Thoracic aorta (tissue), 2 donors: ENCODE measurements at regions not wholly inside any gene's neighbourhood (a gene's known extent, or its start where the extent isn't known, plus 50 kb on each side); places are given as distances from the start of the nearest gene placed in this dataset.

Experiments used
- ATAC-seq: fragments of 150-250 bp; one replicate; pipeline ENCODE4 v1.8.0; 2017; ENCODE audit warnings: low read depth; ENCODE audit not compliant: insufficient number of reproducible peaks, low FRiP score
- DNase-seq: peaks from one replicate; pipeline ENCODE4 v3.0.0-alpha.2; 2020; ENCODE audit warnings: low spot score
- H3K27ac ChIP-seq, 2 donors: fragments of 200-600 bp; sonication (generic); 1 replicate in 1 of 2; 2 replicates in 1 of 2; pipeline ENCODE4 v1.5.1; 2016; ENCODE audit warnings: mild to moderate bottlenecking in 2 of 2, moderate library complexity in 2 of 2
- H3K27me3 ChIP-seq: fragments of 200-600 bp; sonication (generic); replicated peaks from 2 replicates; pipeline ENCODE4 v1.6.0; 2016; ENCODE audit warnings: mild to moderate bottlenecking; ENCODE audit not compliant: insufficient read depth
- H3K36me3 ChIP-seq: fragments of 200-600 bp; sonication (generic); one replicate; pipeline ENCODE4 v1.5.1; 2016
- H3K4me1 ChIP-seq, 2 donors: fragments of 200-600 bp; sonication (generic); 1 replicate in 1 of 2; 2 replicates in 1 of 2; pipeline versions ENCODE4 v1.5.1 to v1.6.0; 2016; ENCODE audit warnings: low read depth in 2 of 2, mild to moderate bottlenecking in 1 of 2; ENCODE audit not compliant: control insufficient read depth in 1 of 2
- H3K4me3 ChIP-seq: fragments of 200-600 bp; sonication (generic); 2 replicates; pipeline ENCODE4 v1.5.1; 2016; ENCODE audit warnings: mild to moderate bottlenecking
- H3K9me3 ChIP-seq: fragments of 200-600 bp; sonication (generic); 2 replicates; pipeline ENCODE4 v1.5.1; 2016
- TF ChIP-seq, protein P1 (sequence below): fragments of 200-600 bp; sonication (generic); IDR thresholded peaks from one replicate; pipeline ENCODE4 v1.5.1; 2019; ENCODE audit warnings: antibody characterized with exemption

DNA sequence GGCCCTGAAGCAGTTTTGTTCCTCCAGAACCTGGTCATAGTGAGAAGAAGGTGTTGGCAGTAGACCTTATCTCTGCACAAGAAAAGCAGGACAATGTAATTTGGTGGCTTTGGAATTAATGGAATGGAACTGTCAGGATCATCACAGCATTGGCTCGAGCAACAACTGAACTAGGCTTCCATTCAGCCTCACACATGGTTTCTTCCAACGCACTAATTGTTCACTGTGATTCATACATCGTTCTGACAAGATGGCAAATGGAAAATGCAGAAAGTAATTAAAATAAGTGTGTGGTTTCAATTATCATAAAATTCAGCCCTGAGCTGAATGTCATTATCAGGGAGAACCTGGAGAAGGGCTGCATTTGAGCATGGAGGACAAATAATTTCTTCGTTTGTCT, 80.6 kb downstream of the MFSD1 start:
- Histone ChIP-seq H3K4me3 (no peak overlapping the region), H3K27me3 (no peaks in the 10 kb centered on the region), H3K36me3 (no peaks in the 10 kb centered on the region), H3K27ac (no peak overlapping the region), H3K9me3 (no peaks in the 10 kb centered on the region), H3K4me1 (no peaks in the 10 kb centered on the region)
- TF ChIP-seq, protein P1, sequence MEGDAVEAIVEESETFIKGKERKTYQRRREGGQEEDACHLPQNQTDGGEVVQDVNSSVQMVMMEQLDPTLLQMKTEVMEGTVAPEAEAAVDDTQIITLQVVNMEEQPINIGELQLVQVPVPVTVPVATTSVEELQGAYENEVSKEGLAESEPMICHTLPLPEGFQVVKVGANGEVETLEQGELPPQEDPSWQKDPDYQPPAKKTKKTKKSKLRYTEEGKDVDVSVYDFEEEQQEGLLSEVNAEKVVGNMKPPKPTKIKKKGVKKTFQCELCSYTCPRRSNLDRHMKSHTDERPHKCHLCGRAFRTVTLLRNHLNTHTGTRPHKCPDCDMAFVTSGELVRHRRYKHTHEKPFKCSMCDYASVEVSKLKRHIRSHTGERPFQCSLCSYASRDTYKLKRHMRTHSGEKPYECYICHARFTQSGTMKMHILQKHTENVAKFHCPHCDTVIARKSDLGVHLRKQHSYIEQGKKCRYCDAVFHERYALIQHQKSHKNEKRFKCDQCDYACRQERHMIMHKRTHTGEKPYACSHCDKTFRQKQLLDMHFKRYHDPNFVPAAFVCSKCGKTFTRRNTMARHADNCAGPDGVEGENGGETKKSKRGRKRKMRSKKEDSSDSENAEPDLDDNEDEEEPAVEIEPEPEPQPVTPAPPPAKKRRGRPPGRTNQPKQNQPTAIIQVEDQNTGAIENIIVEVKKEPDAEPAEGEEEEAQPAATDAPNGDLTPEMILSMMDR, result no peak
- ATAC-seq, result no peak
- no peak for DNase-seq

DNA sequence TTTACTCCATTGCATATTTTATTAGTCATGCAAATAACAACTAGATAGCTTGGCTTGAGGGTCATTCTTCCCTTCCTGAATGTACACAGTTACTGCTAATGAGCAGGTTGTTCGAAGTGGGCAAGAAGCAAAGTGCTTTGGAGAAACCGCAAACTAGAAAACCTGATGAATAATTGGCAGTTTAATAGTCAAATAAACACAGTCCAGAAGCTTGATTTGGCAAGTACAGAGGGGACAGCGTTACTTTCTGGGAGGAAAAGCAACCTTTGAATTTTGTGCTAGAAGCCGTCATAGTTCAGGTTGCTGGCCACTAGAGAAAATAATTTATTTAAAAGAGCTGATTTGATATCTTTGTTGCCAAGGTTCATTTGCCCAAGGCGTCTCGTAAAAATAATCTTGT, 94.9 kb downstream of the MFSD1 start:
- ATAC-seq (no peak), DNase-seq (no peak)
- no peaks in the 10 kb centered on the region for H3K36me3 ChIP-seq
- H3K9me3 ChIP-seq, result no peaks in the 10 kb centered on the region
- no peak overlapping the region for H3K4me3 ChIP-seq
- no peaks in the 10 kb centered on the region for H3K4me1 ChIP-seq
- no peaks in the 10 kb centered on the region for H3K27me3 ChIP-seq
- TF ChIP-seq, protein P1, result no peak
- H3K27ac ChIP-seq, result no peak overlapping the region

DNA sequence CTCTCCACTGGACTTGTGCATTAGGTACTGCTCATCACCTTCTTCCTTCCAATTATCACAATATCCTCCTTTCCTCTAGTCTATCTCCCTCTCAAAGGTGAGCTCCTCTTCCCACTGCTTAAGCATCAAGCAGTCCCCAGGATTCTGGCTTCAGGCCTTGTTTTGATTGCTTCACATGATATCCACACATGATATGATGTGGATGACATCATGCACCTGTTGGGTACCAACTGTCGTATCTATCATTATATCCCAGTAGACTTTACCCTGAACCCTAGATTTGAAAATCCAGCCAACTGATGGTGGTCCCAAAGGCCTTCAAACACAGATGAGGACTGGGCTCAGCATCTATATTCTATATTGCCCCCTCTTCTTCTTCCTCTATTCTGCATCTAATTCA, 104.9 kb downstream of the MFSD1 start:
- Histone ChIP-seq H3K27me3 (no peaks in the 10 kb centered on the region), H3K4me3 (no peak overlapping the region), H3K4me1 (no peaks in the 10 kb centered on the region), H3K9me3 (no peaks in the 10 kb centered on the region), H3K27ac (no peak overlapping the region), H3K36me3 (no peaks in the 10 kb centered on the region)
- ATAC-seq (no peak), DNase-seq (no peak)
- TF ChIP-seq, protein P1, result no peak

DNA sequence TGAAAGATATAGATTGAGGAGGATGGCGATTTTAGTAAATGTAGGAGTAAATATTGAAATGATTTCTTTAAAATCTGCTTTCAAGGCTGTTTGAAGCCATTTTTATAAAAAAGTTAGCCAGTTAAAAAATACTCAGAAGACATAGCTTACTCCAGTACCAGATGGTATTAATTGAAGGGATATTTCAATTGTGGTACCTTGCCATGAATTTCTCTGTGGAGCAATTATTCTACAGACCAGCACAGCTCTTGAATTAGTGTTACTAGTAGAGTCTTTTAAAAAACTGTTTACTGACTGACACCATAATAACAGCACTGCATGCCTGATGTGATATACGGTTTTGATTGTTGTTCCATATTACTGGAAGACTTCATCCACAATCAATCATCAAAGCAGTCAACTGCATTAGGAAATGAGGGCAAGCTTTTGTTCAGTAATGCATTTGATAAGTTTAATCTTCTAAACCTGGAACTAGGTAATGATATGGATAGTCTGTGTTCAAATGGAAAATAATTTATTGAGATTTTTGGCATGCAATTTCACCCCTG, 106.4 kb downstream of the MFSD1 start:
- Histone ChIP-seq H3K9me3 (no peaks in the 10 kb centered on the region), H3K36me3 (no peaks in the 10 kb centered on the region), H3K4me1 (no peaks in the 10 kb centered on the region), H3K4me3 (no peak overlapping the region), H3K27ac (no peak overlapping the region), H3K27me3 (no peaks in the 10 kb centered on the region)
- DNase-seq (no peak), ATAC-seq (no peak)
- TF ChIP-seq, protein P1, result no peak

DNA sequence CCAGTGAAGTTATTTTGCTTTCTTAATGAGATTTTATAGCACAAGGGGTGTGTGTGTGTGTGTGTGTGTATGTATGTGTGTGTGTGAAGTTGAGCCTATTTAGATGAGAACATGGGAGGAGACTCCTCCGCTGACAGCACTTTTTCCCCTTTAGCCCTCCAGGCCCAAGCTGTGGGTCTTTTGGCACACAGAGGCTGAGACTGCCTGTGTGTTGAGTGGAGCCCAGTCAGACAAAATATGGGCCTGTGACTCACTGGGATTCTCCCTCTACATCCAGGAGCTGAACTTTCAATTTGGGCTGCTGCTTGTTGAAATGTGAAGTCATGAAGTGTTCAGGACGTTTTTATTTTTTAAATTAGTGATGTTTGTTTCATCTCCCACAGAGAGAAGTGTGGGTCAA, 108.0 kb downstream of the MFSD1 start:
- Histone ChIP-seq H3K27ac (no peak overlapping the region), H3K27me3 (no peaks in the 10 kb centered on the region), H3K4me3 (no peak overlapping the region), H3K4me1 (no peaks in the 10 kb centered on the region), H3K36me3 (no peaks in the 10 kb centered on the region), H3K9me3 (no peaks in the 10 kb centered on the region)
- ATAC-seq (no peak), DNase-seq (no peak)
- TF ChIP-seq, protein P1, result no peak
